GM13976 (cell line): ENCODE measurements at regions not wholly inside any gene's neighbourhood (a gene's known extent, or its start where the extent isn't known, plus 50 kb on each side); places are given as distances from the start of the nearest gene placed in this dataset.

Source experiments
- DNase-seq: peaks from one replicate; pipeline ENCODE4 v3.0.0; 2012; ENCODE audit warnings: low spot score
- CTCF ChIP-seq: IDR thresholded peaks from 2 replicates; pipeline ENCODE4 v1.5.1; 2012; ENCODE audit warnings: borderline replicate concordance, mild to moderate bottlenecking; ENCODE audit not compliant: insufficient read depth; ENCODE audit errors: extremely low read depth, missing control alignments, control extremely low read depth
- in situ Hi-C: fragments of 300-500 bp; cut with MboI; formaldehyde crosslinking; loops from one replicate; pipeline ENCODE4 v1.12.0; 2022; ENCODE audit warnings: low sequenced_read_pairs, mixed read lengths, inconsistent platforms; ENCODE audit not compliant: unreplicated experiment

GRCh38 chr14:106487600-106487999 lies 961.2 kb downstream of the TMEM121 start:
- no peak for TF ChIP-seq CTCF
- in situ Hi-C loops: no loop called here
- no peak for DNase-seq

GRCh38 chr14:106488291-106488690 lies 961.9 kb downstream of the TMEM121 start:
- TF ChIP-seq CTCF: no peak
- in situ Hi-C loops: no loop called here
- DNase-seq: no peak

DNA sequence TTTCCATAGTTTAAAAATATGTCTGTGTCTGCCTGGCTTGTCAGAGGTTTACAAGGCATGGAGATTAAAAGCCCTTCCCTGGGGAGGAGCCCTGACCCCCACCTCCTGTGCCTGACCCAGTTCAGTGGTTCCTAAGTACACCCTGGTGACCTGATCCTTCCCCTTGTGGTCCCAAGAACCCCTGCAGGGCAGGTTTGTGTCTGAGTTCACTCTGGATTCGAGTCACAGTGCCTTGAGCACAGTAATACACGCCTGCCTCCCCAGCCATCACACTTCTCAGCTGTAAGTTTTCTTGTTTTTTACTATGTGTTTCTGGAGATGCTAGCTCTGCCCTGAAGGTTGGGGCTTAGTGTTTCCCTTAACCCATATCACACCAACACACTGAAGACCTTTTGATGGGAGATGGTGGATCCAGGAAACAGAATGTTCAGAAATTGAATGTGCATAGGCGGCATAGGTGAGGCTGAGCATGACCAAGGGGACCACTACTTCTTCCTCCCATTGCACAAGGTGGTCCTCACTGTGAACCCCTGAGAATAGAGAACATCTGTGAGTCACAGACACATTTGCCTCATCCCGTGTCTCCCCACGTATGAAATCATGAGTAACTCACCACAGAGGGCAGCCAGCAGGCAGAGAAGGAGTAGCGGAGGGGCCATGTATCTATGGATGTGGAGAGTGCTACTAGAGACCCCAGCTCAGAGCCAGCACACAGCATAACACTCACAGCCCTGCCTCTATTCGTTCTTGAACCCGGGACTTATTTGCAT lies 962.9 kb downstream of the TMEM121 start:
- DNase-seq: no peak
- in situ Hi-C loops: no loop called here
- no peak for TF ChIP-seq CTCF

- no peak for DNase-seq
- in situ Hi-C loops: no loop called here
- no peak for TF ChIP-seq CTCF
Observed at GRCh38 chr14:106490442-106490841, 964.1 kb downstream of the TMEM121 start.

GRCh38 chr14:106491851-106492250 lies 965.5 kb downstream of the TMEM121 start:
- in situ Hi-C loops: no loop called here
- peak; percentile 10 for TF ChIP-seq CTCF
- no peak for DNase-seq

DNA sequence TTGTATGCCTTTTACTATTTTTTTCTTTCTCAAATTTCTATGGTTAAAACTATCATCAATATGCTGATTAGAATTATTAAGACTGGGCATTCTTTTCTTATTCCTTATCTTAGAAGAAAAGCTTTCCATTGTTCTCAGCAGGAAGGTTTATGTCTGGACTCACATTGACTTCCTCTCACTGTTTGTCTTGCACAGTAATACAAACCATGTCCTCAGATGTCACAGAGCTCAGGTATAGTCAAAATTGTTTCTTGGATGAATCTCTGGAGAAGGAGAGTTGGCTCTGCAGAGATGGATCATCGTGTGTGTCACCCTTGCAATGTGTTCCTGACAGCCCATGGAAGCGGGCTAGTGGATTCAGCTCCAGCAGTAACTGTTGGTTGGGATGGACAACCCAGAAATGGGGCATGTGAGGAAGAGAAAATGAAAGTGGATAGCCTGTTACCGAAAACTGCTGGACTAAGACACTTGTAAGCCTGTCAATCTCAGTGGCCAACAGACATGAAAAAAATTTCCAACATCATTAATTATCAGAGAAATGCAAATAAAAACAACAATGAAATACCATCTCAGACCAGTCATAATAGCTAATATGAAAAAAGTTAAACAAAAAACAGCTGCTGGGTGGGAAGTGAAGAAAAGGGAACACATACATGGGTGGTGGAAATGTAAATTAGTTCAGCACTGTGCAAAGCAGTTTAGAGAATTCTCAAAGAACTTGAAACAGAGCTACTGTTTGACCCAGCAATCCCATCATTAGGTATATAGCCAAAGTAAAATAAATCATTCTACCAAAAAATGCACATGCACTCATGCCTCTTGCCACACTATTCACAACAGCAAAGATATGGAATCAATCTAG lies 967.8 kb downstream of the TMEM121 start:
- in situ Hi-C loops: no loop called here
- DNase-seq: no peak
- no peak for TF ChIP-seq CTCF
